Germinal center (tissue), 1 donor: ENCODE measurements at regions not wholly inside any gene's neighbourhood (a gene's known extent, or its start where the extent isn't known, plus 50 kb on each side); places are given as distances from the start of the nearest gene placed in this dataset.

Source experiments
- DNase-seq: peaks from one replicate; pipeline ENCODE4 v3.0.0; 2012; ENCODE audit warnings: mixed read lengths, low spot score

DNA sequence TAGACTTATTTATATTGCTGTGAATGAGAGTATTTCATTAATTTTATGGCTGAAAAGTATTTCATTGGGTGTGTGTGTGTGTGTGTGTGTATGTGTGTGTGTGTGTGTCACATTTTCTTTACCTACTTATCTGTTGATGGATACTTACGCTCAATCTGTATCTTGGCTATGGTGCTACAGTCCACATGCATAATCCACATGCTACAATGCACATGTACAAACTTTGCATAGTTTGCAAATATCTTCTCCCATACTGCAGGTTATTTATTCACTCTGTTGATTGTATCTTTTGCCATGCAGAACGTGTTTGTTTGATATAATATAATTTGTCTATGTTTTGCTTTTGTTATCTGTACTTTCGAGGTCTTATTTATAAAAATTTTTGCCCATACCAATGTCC, 167.8 kb downstream of the RAB28 start:
- no peak for DNase-seq

DNA sequence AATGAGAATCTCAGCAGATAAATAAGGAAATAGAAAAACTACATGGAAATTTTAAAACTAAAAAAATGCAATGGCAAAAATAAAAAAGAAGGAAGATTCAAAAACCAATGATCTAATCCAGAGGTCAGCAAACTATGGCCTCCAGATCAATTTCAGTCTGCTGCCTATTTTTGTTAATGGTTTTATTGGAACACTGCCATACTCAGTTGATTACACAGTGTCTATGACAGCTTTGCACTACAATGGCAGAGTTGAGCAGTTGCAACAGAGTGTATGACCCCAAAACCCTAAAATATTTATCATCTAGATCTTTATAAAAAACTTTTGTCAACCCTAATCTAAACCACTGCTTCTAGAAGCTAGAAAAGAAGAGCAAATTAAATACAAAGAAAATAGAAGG, 170.3 kb downstream of the RAB28 start:
- DNase-seq = no peak

DNA sequence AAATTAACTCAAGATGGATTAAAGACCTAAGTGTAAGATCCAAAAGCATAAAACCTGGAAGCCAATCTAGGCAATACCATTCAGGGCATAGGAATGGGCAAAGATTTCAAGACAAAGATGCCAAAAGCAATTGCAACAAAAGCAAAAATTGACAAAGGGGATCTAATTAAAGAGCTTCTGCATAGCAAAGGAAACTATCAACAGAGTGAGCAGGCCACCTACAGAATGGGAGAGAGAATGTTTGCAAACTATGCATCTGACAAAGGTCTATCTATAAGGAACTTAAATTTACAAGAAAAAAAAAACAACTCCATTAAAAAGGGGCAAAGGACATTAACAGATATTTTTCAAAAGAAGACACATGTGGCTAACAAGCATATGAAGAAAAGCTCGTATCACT, 171.9 kb downstream of the RAB28 start:
- DNase-seq = no peak

DNA sequence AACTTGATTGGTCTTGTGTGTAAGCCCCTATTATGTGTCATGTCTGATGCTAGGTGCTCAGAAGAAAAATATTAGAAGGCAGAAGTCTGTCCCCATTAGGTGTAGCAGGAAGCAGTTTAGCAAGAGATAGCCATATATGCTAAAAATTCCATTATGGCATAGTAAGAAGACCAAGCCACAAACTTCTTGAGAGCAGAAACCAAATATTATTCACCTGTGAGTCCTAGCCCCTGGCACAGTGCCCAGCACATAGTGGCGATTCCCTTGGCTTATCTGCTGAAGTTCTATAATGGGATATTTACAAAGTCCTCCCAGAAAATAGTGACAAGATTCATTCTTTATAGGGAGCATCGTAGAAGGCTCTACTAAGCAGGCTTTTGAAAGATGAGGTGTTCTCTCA, 174.4 kb downstream of the RAB28 start:
- DNase-seq = no peak

DNA sequence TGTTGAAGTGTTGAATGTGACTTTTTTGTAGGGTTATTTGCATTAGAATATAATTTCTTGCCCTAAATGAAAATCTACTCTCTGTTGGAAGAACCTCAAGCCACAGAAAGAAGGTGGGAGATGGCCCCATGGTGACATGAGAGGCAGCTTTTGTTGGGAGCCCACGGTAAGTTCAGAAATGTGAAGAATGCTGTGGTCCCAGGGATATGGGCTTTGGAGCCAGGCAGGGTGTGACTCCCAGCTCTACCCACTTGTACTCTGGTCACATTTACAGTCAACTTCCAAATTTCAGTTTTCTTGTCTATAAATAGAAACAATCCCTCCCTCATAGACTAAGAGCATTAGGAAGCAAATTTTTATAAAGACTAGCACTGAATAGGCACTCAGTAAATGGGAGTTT, 177.8 kb downstream of the RAB28 start:
- no peak for DNase-seq

DNA sequence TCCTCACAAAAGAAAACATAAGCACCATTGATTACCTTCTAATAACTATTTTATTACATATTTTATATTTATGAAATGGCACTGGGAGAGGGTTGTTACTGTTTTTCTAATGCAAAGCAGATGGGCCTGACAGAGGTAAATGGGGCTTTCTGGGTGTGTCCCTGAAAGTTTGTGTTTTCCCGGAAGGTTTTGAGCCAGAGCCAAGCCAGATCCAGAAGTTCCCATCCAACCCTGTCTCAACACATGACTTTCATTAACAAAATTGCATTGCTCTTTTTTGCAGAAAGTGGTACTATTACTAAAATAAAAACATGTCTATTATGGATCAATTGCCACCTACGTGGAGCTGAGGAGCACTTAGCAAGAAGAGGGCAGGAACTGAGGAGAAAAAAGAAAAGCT, 181.3 kb downstream of the RAB28 start:
- no peak for DNase-seq

DNA sequence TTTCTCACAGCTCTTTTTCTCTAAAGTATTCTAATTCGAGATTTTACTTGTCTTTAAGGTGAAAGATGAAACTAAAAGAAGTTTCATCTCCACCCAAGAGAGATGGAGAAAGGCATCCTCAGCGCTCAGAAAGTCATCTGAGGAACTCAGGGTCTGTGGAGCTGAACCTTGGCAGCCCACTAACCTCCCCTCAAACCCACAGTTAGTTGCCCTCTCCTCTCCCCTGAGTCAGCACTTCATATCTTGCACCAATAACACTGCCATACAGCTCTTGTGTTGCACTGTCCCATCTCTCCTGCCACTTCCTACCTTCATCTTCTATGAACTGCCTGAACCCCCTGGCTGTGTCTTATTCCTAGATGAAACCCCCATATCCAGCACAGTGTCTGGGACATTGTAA, 184.8 kb downstream of the RAB28 start:
- DNase-seq = no peak

DNA sequence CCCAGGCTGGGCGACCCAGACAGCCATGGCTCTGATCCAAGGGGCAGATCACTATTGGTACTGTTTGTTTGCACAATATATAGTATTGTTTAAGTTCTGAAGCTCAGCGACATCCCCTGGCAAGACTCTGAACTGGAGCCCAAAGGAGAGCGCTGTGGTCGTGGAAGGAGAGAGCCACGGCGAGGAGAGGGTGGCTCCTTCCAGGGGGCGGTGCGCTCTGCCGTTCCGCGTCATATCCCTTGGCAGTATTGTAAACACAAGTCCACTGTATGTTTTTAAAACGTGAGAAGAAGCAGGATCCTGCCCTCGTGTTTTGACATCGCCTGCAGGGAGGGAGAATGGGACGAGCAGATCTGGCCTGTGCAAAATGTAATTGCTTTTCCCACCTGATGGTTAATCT, 185.5 kb downstream of the RAB28 start:
- DNase-seq = no peak

DNA sequence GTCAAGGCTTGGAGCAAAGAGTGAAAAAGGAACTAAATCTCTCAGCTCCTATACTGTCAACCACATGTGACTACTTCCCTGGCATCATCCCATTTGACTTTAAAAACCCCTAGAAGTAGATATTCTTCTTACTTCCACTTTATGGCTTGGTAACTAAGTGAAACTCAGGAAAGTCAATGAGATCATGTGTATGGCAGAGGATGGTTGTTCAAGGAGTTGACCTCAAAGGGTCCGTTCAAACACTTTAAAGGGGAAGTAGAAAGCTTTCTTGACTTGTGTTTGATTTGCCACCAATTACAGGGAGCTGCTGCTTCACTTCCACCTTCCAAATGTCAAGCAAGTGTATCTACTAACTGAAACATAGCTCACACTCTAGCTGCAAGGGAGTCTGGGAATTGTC, 187.2 kb downstream of the RAB28 start:
- no peak for DNase-seq

DNA sequence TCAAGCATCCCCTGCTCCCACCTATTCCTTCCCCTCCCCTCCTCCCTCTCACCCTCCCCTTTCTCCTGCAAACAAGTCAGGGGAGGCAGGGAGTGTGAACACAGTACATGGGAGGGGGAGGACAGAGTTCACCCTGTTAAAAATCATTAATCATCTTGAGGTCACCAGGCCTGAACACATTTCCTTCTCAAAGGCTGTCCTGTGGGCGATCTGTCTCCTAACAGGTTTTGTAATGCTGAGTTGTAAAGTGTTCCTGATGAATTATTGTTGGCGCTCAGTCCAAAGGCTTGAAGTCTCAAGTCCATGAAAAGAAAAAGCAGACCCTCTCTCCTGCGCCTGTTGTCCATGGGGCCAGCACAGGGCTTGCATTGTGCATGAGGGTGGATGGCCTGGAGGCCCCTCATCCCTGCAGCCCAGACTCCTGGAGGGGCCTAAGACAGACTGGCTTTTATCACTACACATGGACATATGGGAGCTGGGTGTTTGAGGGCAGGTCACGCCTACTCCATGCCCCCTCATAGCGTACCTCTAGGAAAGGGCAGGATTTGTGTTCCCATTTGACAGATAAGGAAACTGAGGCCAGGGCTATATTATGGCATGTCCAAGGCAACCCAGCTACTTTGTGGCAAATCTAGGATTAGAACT, 189.1 kb downstream of the RAB28 start:
- DNase-seq = no peak

DNA sequence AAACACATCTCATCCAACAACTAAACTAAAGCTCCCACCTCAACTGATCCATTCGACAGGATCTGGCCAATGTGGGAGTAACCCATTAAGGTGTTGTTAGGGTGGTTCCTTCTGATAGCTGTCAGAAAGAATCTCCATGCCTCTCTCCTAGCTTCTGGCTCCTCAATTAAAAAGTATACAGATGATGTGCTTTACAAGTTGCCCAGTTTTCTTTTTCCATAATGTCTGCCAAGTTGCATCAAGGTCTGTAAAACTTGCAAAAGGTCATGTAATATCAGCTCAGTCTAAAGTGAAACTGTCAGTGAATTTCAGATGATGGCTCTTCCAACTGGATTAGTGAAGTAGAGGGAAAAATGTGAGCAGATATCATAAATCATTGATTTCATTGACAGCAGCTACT, 191.8 kb downstream of the RAB28 start:
- no peak for DNase-seq

DNA sequence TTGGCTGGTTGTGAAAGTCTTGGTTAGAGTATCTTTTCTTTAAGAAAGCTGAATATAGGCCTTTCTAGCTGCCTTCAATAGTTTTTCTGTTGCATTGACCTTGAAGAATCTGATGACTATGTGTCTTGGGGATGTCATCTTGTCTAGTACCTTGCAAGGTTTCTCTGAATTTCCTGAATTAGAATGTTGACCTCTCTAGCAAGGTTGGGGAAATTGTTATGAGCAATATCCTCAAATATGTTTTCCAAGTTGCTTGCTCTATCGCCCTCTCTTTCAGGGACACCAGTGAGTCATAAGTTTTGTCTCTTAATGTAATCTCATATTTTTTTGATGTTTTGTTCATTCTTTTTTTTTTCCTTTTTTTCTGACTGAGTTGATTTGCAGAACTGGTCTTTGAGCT, 194.7 kb downstream of the RAB28 start:
- DNase-seq = no peak

DNA sequence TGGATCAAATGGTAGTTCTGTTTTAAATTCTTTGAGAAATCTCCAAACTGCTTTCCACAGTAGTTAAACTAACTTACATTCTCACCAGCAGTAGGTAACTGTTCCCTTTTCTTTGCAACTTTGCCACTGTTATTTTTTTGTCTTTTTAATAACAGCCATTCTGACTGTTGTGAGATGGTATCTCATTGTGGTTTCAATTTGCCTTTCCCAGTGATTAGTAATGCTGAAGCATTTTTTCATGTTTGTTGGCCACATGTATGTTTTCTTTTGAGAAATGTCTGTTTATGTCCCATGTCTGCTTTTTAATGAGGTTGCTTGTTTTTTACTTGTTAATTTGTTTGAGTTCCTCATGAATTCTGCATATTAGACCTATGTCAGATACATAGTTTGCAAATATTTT, 198.8 kb downstream of the RAB28 start:
- DNase-seq = no peak

DNA sequence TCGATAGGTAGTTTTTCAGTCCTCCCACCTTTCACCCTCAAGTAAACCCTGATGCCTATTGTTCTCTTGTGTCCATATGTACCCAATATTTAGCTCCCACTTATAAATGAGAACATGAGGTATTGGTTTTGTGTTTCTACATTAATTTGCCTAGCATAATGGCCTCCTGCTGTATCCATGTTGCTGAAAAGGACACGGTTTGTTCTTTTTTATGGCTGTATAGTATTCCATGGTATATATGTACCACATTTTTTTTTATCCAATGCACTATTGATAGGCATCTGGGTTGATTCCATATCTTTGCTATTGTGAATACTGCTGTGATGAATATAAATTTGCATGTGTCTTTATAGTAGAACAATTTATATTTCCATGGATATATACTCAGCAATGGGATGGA, 199.2 kb downstream of the RAB28 start:
- no peak for DNase-seq

DNA sequence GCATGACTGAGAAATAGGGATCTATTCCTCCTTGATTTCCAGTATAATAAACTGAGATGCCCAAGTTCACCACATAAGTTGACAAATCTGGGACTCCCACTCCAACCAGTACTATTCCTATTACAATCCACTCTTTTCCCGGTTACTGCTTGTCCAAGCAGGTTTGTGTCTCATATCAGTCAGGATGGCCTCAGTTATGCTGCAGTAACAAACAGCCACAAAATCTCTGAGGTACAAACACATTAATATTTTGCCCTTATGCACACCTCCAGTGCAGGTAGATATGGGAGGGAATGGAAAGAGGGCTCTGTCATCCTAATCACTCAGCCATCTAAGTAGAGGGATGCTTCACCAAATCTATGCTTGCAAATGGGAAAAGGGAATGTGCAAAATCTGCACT, 207.8 kb downstream of the RAB28 start:
- DNase-seq = no peak

DNA sequence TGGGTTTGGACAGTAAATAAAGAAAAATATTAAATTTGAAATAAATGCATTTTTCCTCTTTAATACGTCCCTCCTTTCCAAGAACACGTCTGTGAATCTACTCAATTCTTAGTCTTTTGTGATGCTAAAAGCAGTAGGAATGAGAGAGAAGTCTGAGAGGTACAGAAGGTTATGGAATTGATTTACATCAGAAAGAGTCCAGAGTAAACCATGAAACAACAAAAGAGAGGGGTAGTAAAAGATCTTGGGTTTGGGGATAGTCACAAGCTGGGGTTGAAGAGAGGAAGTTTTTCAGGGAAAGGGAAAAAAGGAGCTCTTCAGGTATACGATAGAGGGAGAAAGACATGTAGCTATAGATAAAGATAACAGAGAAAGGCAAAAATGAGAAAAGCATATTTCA, 215.4 kb downstream of the RAB28 start:
- DNase-seq = no peak

DNA sequence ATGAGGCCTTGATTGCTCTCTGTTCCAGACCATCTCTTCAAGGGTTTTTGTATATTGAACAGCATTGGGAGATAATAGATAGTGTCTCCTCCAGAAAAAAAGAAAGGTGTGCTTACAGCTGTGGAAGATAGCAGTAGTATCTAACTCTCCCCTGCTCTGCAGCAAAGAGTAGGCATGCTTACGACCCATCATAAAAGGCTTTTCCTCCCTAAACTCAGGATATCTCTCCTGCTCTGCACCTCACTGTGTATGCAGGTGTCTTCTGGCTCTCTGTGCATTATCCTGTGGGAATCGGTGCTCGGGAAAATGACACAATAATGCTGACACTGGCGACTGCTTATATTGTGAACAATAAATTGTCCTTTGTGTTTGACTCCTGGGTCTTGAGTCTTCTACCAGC, 216.0 kb downstream of the RAB28 start:
- no peak for DNase-seq

DNA sequence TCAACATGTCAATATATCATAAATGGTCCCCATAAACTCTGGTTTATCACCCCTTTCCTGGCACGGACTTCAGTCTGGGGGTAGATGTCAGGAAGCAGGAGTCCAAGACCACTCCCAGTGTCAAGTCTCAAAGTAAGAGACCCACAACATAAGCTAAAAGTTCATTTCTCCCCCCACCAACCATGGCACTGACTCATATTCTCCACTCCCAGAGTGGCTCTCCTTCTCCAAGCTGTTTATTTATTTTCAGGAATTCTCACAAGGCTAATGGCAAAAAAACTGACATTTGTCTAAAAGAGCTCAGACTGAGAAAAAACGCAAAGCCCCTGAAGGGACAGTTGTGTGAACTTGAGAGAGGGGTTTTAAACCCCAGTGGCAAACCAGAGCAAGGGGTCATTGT, 217.0 kb downstream of the RAB28 start:
- no peak for DNase-seq

DNA sequence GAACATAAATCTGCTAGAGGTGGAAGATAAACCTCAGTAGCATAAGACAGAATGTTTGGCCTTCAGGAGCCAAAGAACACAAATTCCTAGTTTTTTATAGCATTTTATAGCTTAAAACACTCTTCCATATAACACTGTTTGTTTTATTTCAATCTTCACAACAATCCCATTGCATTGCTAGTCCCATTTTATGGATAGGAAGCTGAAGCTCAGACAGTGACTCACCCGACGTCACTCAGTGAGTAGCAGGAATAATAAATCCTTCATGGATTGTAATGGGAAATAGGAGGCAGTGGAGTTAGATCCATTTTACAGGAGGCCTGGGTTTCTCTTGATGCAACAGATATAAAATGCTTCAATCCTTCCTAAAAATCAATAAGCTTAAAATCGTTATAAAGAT, 217.5 kb downstream of the RAB28 start:
- no peak for DNase-seq

DNA sequence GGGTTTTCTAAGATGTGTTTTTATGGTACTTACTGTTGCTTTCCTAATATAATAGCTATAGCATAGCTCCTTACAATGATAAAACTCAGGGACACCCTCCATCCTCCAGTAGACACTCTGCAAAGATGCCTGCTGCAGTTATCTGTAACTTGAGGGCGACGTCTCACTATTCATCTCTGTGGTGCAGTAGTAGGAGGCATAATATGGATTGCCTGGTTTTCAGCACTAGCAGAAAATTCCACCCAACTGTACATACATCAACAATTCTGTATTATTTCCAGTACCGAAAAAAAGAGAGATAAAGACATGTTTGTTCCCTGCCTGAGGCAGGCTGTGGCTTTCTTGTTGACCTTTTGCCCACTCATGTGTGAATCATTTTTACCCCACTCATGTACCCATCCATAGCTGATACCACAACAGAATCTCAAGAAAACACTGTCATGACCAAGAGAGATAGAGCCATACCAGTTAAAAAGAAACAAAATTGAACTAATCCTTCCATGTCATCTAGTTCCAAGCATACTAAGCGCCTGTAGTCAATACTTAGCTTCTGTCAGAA, 220.1 kb downstream of the RAB28 start:
- no peak for DNase-seq

DNA sequence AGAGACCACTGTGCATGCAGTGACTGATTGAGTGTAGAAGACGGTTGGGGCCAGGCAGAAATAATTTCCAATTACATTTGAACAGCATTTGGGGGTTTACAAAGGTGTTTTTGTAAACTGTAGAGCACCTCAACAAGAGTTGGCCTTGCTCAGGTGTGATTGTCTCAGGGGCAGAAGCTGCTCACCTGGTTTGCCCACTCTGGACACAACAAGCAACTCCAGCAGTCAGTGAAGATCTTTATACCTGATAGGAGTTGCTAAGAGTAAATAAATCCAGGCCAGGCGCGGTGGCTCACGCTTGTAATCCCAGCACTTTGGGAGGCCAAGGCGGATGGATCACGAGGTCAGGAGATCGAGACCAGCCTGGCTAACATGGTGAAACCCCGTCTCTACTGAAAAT, 221.3 kb downstream of the RAB28 start:
- no peak for DNase-seq

DNA sequence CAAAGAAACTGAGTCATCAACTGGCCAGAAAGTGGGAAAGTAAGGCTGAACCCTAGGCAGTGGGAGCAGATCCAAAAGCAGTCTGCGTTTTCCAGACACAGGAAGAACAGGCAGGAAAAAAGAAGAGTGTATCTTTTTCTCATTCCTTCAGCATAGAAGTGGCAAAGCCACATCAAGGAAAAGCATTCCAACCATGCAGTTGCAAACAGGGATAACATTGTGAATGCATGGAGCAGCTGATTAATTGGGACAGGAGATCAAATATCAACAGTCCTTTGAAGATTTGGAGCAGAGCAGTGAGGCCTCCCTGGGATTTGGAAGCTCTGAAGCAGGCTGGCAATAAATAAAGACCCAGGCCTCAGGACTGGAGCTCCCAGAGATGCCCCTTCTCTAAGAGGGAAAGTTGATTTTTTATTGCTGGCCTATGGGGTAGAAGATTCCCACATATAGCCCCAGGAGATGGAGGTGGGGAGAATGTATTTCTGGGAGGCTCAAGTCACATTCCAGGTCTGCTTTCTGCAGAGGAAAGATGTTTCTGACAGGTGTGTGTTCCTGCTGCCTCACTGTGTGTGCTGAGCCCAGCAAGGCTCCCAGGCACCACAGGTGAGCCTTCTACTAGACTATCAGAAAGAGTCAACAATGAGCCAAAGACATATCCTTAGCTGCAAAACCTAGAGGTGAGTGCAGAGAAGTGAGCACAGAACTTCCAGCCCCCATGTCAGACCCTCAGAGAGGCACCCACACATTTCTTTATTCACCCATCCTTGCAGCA, 222.5 kb downstream of the RAB28 start:
- DNase-seq = no peak

DNA sequence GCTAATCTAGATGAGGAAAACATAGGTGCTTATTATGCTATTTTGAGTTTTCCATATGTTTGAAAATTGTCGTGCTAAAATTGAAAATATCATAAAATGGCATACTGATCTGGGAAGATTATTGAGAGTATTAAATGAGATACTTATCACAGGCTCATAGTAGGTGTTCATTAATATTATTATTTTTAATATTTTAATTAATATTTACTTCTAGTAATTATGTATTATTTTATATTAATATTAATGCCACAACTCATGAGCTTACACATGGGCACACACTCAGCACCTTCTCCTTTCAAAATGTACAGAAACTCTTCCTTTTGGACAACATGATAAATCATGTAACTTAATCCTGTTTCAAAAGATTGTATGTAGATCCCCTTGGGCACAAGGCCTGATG, 223.6 kb downstream of the RAB28 start:
- no peak for DNase-seq

DNA sequence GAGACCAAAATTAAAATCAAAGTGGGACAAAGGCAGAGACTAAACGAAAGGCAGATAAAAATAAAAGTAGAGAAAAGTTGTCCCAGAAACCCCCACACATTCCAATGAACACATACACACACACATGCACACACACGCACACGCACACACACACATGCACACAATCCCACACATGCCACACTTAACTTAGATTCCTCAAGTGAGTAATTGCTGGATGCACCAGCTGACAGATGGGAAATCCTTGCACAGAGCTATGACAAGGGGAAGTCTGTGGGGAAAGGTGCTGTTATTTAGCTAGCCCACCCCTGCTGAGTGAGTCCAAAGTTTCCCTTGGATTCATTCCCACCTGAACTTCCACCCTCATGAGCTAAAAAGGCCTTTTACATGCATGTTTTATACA, 233.9 kb downstream of the RAB28 start:
- no peak for DNase-seq
